K562 (cell line): ENCODE measurements at regions not wholly inside any gene's neighbourhood (a gene's known extent, or its start where the extent isn't known, plus 50 kb on each side); places are given as distances from the start of the nearest gene placed in this dataset.

Experiments used
- ATAC-seq: fragments of 200-7000 bp; cut with Tn5 transposase; 3 replicates; pipeline ENCODE4 v1.9.1; 2020; ENCODE audit warnings: moderate library complexity
- BruUV-seq: library from RNA; stranded (reverse); fragments of 400-500 nt; replicated peaks from 2 replicates; lab custom pipeline; 2021; lab: Mats Ljungman, UMichigan
- CTCF ChIA-PET: fragments of 300-600 bp; formaldehyde crosslinking; extraction: SDS; loops from one replicate; lab custom pipeline; 2021; ENCODE audit warnings: low intra/inter-chr PET ratio; lab: Yijun Ruan, JAX
- POLR2A ChIA-PET: fragments of 300-600, 350-650 bp; sonication (Branson Sonifier 250); formaldehyde crosslinking; extraction: SDS; loops from one replicate; lab custom pipeline; 2021; ENCODE audit warnings: antibody characterized with exemption, inconsistent platforms; lab: Yijun Ruan, JAX
- DNase-seq, 4 experiments: peaks; one replicate each; pipeline versions ENCODE4 v3.0.0 to v3.0.0-alpha.2; 2011 to 2018; ENCODE audit warnings: low spot score in 3 of 4, mixed read lengths in 3 of 4; ENCODE audit errors: extremely low read depth in 1 of 4
- FAIRE-seq: peaks from 2 replicates; lab custom pipeline; 2011; peaks lifted over from hg19 to GRCh38; lab: Jason Lieb, UNC
- H2AFZ ChIP-seq: 2 replicates; pipeline ENCODE4 v1.6.0; 2011; ENCODE audit warnings: low read depth, low read length, control low read depth, inconsistent platforms
- H3K27ac ChIP-seq: fragments of 200-600 bp; 3 replicates; pipeline ENCODE4 v1.8.0; 2011; ENCODE audit warnings: low read depth, mild to moderate bottlenecking, control low read depth, inconsistent platforms, low read length, moderate library complexity, mixed read lengths; ENCODE audit errors: extremely low read depth
- H3K27me3 ChIP-seq, 2 experiments: fragments of 300-600 bp in 1 of 2; 2 replicates in 1 of 2; 3 replicates in 1 of 2; pipeline versions ENCODE4 v1.6.0 to v1.8.0; 2011; ENCODE audit warnings: inconsistent platforms in 2 of 2, low read length in 2 of 2, mild to moderate bottlenecking in 1 of 2, mixed read lengths in 1 of 2, moderate library complexity in 1 of 2; ENCODE audit not compliant: control insufficient read depth in 2 of 2, insufficient read depth in 2 of 2
- H3K36me3 ChIP-seq: fragments of 300-600 bp; 3 replicates; pipeline ENCODE4 v1.8.0; 2011; ENCODE audit warnings: mild to moderate bottlenecking, low read length, inconsistent platforms; ENCODE audit not compliant: control insufficient read depth, insufficient read depth
- H3K4me1 ChIP-seq, 2 experiments: fragments of 200-600 bp in 1 of 2; replicated peaks in 1 of 2; 2 replicates in 1 of 2; 3 replicates in 1 of 2; pipeline versions ENCODE4 v1.5.1 to v1.8.0; 2011; ENCODE audit warnings: inconsistent platforms in 2 of 2, low read length in 2 of 2, mild to moderate bottlenecking in 1 of 2, mixed read lengths in 1 of 2, moderate library complexity in 1 of 2; ENCODE audit not compliant: control insufficient read depth in 2 of 2, insufficient read depth in 2 of 2
- H3K4me2 ChIP-seq: 2 replicates; pipeline ENCODE4 v1.6.1; 2011; ENCODE audit warnings: low read length, control low read depth, inconsistent platforms, mixed read lengths; ENCODE audit not compliant: insufficient read depth
- H3K4me3 ChIP-seq: fragments of 200-600 bp; sonication (generic), shearing (Covaris generic); 2 replicates; pipeline ENCODE4 v1.5.1; 2016; ENCODE audit warnings: control low read depth, inconsistent platforms
- H3K79me2 ChIP-seq: fragments of 200-600 bp; 3 replicates; pipeline ENCODE4 v1.8.0; 2011; ENCODE audit warnings: low read length, inconsistent platforms; ENCODE audit not compliant: control insufficient read depth, insufficient read depth
- H3K9ac ChIP-seq, 2 experiments: 2 replicates each; pipeline versions ENCODE4 v1.6.0 to v1.6.1; 2011; ENCODE audit warnings: low read depth in 2 of 2, low read length in 2 of 2, control low read depth in 1 of 2, inconsistent platforms in 1 of 2, mild to moderate bottlenecking in 1 of 2, mixed read lengths in 1 of 2; ENCODE audit not compliant: insufficient read depth in 1 of 2
- H3K9me1 ChIP-seq: one replicate; pipeline ENCODE4 v1.6.0; 2011; ENCODE audit warnings: inconsistent platforms, mild to moderate bottlenecking, low read length, moderate library complexity; ENCODE audit not compliant: control insufficient read depth, insufficient read depth
- H3K9me3 ChIP-seq: replicated peaks from 2 replicates; pipeline ENCODE4 v1.5.1; 2011; ENCODE audit warnings: low read depth, low read length, inconsistent platforms; ENCODE audit not compliant: control insufficient read depth, insufficient read depth
- H4K20me1 ChIP-seq: replicated peaks from 2 replicates; pipeline ENCODE4 v1.6.1; 2011; ENCODE audit warnings: low read length, inconsistent platforms, mixed read lengths; ENCODE audit not compliant: control insufficient read depth, insufficient read depth
- BRD4 ChIP-seq: fragments of 200-600 bp; sonication (generic); IDR thresholded peaks from 2 replicates; pipeline ENCODE4 v1.6.1; 2017; ENCODE audit warnings: inconsistent platforms
- MED1 ChIP-seq: sonication (generic); formaldehyde crosslinking; IDR thresholded peaks from 2 replicates; pipeline ENCODE4 v1.8.1; 2023; ENCODE audit warnings: missing genetic modification reagents, borderline replicate concordance
- NONO ChIP-seq, 2 experiments: fragments of 200-400 bp in 1 of 2; fragments of 450-650 bp in 1 of 2; formaldehyde crosslinking in 1 of 2; IDR thresholded peaks; 2 replicates each; pipeline ENCODE4 v1.6.1; 2017; ENCODE audit warnings: low read depth in 2 of 2, mild to moderate bottlenecking in 2 of 2, moderate library complexity in 2 of 2, low read length in 1 of 2
- POLR2A ChIP-seq: fragments of 450-650 bp; conservative IDR thresholded peaks from 2 replicates; pipeline ENCODE4 v1.6.1; 2016
- WGBS: fragments of 100-300 bp; shearing (Covaris generic); methylation state at CpG from one replicate; pipeline ENCODE4 v1.1.6; 2016; ENCODE audit warnings: low coverage, mixed read lengths; ENCODE audit not compliant: insufficient coverage; ENCODE audit errors: missing lambda C conversion rate; 5-methylcytosine and 5-hydroxymethylcytosine counted together
- in situ Hi-C: fragments of 300-500 bp; cut with MboI; formaldehyde crosslinking; loops from 4 replicates; pipeline ENCODE4 v1.15.0; 2018; ENCODE audit warnings: inconsistent platforms, mixed read lengths
- intact Hi-C: fragments of 100-400 bp; cut with micrococcal nuclease; formaldehyde crosslinking; loops from 2 replicates; pipeline ENCODE4 v1.14.2; 2022
- TF ChIP-seq, protein P1 (sequence below): fragments of 150-350 bp; IDR thresholded peaks from 2 replicates; pipeline ENCODE4 v1.6.1; 2014; ENCODE audit warnings: low read depth, mild to moderate bottlenecking, low read length, borderline replicate concordance
- TF ChIP-seq, protein P2 (sequence below): fragments of 450-650 bp; formaldehyde crosslinking; IDR thresholded peaks from 2 replicates; pipeline ENCODE4 v1.4.0; 2022; ENCODE audit warnings: missing genetic modification characterization

DNA sequence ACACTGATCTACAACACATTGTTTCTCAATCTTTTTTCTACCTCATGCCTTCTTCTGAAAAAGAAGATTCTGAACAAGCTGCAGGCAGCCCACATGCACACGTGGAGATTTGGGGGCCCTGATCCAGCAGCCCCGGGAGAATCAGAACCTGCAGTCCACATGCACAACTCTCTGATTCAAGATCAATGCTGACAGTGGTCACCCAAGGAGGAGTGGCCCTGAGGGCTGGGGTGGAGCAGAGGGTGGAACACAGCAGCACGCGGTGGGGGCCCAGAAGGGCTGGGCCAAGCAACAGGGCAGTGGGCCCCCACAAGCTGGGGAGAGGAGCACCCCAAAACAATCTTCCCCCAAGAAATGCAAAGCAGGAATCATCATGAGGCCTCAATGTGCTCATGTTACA lies 202.1 kb upstream of the NSMCE3 start:
- Histone ChIP-seq H3K36me3 (no peaks in the 10 kb centered on the region), H3K79me2 (no peaks in the 10 kb centered on the region), H3K4me3 (no peak overlapping the region), H3K27me3 (peaks cover 20 to 49% of the 10 kb centered on the region in 2 experiments; a peak in 4 of 5 replicates), H3K27ac (no peak overlapping the region), H3K4me1 (no peaks in the 10 kb centered on the region), H3K4me2 (no peak overlapping the region), H3K9me3 (no peaks in the 10 kb centered on the region), H4K20me1 (no peaks in the 10 kb centered on the region), H2AFZ (no peak overlapping the region), H3K9me1 (no peaks in the 10 kb centered on the region), H3K9ac (no peak overlapping the region)
- ATAC-seq (no peak), DNase-seq (no peak), FAIRE-seq (no peak)
- no TSS peak for BruUV-seq
- WGBS = 0% methylated on average over 4 of the region's 4 CpGs
- no peak for TF ChIP-seq BRD4
- TF ChIP-seq POLR2A = no peak
- TF ChIP-seq, protein P1, sequence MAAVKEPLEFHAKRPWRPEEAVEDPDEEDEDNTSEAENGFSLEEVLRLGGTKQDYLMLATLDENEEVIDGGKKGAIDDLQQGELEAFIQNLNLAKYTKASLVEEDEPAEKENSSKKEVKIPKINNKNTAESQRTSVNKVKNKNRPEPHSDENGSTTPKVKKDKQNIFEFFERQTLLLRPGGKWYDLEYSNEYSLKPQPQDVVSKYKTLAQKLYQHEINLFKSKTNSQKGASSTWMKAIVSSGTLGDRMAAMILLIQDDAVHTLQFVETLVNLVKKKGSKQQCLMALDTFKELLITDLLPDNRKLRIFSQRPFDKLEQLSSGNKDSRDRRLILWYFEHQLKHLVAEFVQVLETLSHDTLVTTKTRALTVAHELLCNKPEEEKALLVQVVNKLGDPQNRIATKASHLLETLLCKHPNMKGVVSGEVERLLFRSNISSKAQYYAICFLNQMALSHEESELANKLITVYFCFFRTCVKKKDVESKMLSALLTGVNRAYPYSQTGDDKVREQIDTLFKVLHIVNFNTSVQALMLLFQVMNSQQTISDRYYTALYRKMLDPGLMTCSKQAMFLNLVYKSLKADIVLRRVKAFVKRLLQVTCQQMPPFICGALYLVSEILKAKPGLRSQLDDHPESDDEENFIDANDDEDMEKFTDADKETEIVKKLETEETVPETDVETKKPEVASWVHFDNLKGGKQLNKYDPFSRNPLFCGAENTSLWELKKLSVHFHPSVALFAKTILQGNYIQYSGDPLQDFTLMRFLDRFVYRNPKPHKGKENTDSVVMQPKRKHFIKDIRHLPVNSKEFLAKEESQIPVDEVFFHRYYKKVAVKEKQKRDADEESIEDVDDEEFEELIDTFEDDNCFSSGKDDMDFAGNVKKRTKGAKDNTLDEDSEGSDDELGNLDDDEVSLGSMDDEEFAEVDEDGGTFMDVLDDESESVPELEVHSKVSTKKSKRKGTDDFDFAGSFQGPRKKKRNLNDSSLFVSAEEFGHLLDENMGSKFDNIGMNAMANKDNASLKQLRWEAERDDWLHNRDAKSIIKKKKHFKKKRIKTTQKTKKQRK = no peak
- TF ChIP-seq, protein P2, sequence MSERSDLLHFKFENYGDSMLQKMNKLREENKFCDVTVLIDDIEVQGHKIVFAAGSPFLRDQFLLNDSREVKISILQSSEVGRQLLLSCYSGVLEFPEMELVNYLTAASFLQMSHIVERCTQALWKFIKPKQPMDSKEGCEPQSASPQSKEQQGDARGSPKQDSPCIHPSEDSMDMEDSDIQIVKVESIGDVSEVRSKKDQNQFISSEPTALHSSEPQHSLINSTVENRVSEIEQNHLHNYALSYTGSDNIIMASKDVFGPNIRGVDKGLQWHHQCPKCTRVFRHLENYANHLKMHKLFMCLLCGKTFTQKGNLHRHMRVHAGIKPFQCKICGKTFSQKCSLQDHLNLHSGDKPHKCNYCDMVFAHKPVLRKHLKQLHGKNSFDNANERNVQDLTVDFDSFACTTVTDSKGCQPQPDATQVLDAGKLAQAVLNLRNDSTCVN (CRISPR knock-in tag) = no peak
- no peak for TF ChIP-seq MED1
- TF ChIP-seq NONO (IDR thresholded peaks at IDR 0.05; ENCODE audit: low read depth in 2 of 2, low read length in 1 of 2) = no peak
- intact Hi-C loops = no loop called here
- in situ Hi-C loops = no loop called here
- CTCF ChIA-PET = no interaction called here
- POLR2A ChIA-PET = no interaction called here
